GM12891 (cell line): ENCODE measurements at regions not wholly inside any gene's neighbourhood (a gene's known extent, or its start where the extent isn't known, plus 50 kb on each side); places are given as distances from the start of the nearest gene placed in this dataset.

Experiments
- POLR2A ChIP-seq: IDR thresholded peaks from 2 replicates; pipeline ENCODE4 v1.6.1; 2011; ENCODE audit warnings: low read depth, low read length, control low read depth
- POLR2AphosphoS5 ChIP-seq: IDR thresholded peaks from 2 replicates; pipeline ENCODE4 v1.6.1; 2011; ENCODE audit warnings: low read depth, low read length, control low read depth
- POU2F2 ChIP-seq: IDR thresholded peaks from 2 replicates; pipeline ENCODE4 v1.6.1; 2011; ENCODE audit warnings: low read depth, mild to moderate bottlenecking, control low read depth, low read length, moderate library complexity
- SPI1 ChIP-seq: IDR thresholded peaks from 2 replicates; pipeline ENCODE4 v1.6.1; 2011; ENCODE audit warnings: low read depth, low read length, control low read depth
- TAF1 ChIP-seq: IDR thresholded peaks from 2 replicates; pipeline ENCODE4 v1.6.1; 2011; ENCODE audit warnings: low read depth, low read length, control low read depth

DNA sequence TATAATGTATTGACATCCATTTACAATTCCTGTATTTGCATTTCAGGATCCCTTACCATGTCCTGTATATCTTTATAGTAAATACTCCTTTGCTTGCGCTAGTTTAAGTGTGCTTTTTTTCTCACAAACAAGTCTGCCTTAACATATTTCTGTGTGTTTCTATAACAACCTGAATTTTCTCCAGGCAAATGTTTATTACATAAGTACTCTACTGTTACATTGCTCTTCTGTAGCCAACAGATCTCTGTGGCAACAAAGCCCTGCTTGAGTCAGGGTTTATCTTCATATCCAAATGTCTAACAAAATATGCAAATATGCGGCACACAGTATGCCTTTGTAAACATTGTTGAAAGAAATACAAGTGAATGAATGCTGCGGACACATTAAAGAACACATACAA is 625.5 kb downstream of the TLL1 start:
- TF ChIP-seq POLR2AphosphoS5 (no peak), POLR2A (no peak), TAF1 (no peak), SPI1 (no peak), POU2F2 (no peak)
